Neural cell (in vitro differentiated cells): ENCODE measurements at regions not wholly inside any gene's neighbourhood (a gene's known extent, or its start where the extent isn't known, plus 50 kb on each side); places are given as distances from the start of the nearest gene placed in this dataset.

Experiments
- CTCF ChIP-seq: fragments of 450-650 bp; IDR thresholded peaks from 2 replicates; pipeline ENCODE4 v1.5.1; 2014; ENCODE audit warnings: antibody characterized with exemption, mild to moderate bottlenecking, moderate library complexity; ENCODE audit not compliant: poor library complexity, severe bottlenecking
- EP300 ChIP-seq: fragments of 450-650 bp; conservative IDR thresholded peaks from 2 replicates; pipeline ENCODE4 v1.6.1; 2014; ENCODE audit warnings: antibody characterized with exemption, mild to moderate bottlenecking, moderate library complexity; ENCODE audit not compliant: poor library complexity, severe bottlenecking
- EZH2 ChIP-seq: fragments of 200-600, 300-800 bp; shearing (Covaris generic), sonication (generic); IDR thresholded peaks from 2 replicates; pipeline ENCODE4 v1.6.1; 2014; ENCODE audit warnings: antibody characterized with exemption, low read length, borderline replicate concordance, mild to moderate bottlenecking; ENCODE audit not compliant: insufficient read depth, poor library complexity, severe bottlenecking
- MXI1 ChIP-seq: fragments of 450-650 bp; conservative IDR thresholded peaks from 2 replicates; pipeline ENCODE4 v1.6.1; 2014; ENCODE audit warnings: antibody characterized with exemption, mild to moderate bottlenecking; ENCODE audit not compliant: poor library complexity, severe bottlenecking
- POLR2AphosphoS5 ChIP-seq: IDR thresholded peaks from 2 replicates; pipeline ENCODE4 v1.6.1; 2012
- REST ChIP-seq: IDR thresholded peaks from 2 replicates; pipeline ENCODE4 v1.6.1; 2012; ENCODE audit warnings: borderline replicate concordance

- TF ChIP-seq EP300: no peak
- TF ChIP-seq CTCF: no peak
- no peak for TF ChIP-seq EZH2
- TF ChIP-seq POLR2AphosphoS5: no peak
- no peak for TF ChIP-seq REST
- TF ChIP-seq MXI1: no peak
Measured at GRCh38 chr1:113245252-113245651, 145.1 kb upstream of the MAGI3 start.
